ENCODE measurements at regions not wholly inside any gene's neighbourhood (a gene's known extent, or its start where the extent isn't known, plus 50 kb on each side); places are given as distances from the start of the nearest gene placed in this dataset.

GRCh38 chr9:78725503-78725902, 428.6 kb downstream of the PSAT1 start:
- intact Hi-C loops (cut with DNase I), result no loop called here
- WGBS, result 84% methylated on average over 1 of the region's 1 CpG
- H3K27ac ChIP-seq (ENCODE audit: low read length), result no peak overlapping the region
- H3K4me1 ChIP-seq (ENCODE audit: control insufficient read depth, insufficient read depth, low read length), result no peaks in the 10 kb centered on the region
- no peak for ATAC-seq
- no peaks in the 10 kb centered on the region for H3K27me3 ChIP-seq (ENCODE audit: control insufficient read depth, insufficient read depth)
- no peak overlapping the region for H3K4me3 ChIP-seq (ENCODE audit: low read length)
- DNase-seq, result no peak
- H3K9me3 ChIP-seq (ENCODE audit: control insufficient read depth, low read length), result no peaks in the 10 kb centered on the region

- 78% methylated on average over 5 of the region's 5 CpGs for WGBS
- ATAC-seq, result no peak
- intact Hi-C loops (cut with DNase I), result no loop called here
These were observed 448.4 kb downstream of the PSAT1 start for GRCh38 chr9:78745331-78745730.

GRCh38 chr9:78746010-78746409, 449.1 kb downstream of the PSAT1 start:
- no peaks in the 10 kb centered on the region for H3K4me1 ChIP-seq (ENCODE audit: control insufficient read depth, insufficient read depth, low read length)
- DNase-seq, result no peak
- H3K9me3 ChIP-seq (ENCODE audit: control insufficient read depth, low read length), result no peaks in the 10 kb centered on the region
- no peak for ATAC-seq
- WGBS, result 56% methylated on average over 3 of the region's 3 CpGs
- no peaks in the 10 kb centered on the region for H3K27me3 ChIP-seq (ENCODE audit: control insufficient read depth, insufficient read depth)
- no peak overlapping the region for H3K4me3 ChIP-seq (ENCODE audit: low read length)
- no peak overlapping the region for H3K27ac ChIP-seq (ENCODE audit: low read length)
- intact Hi-C loops (cut with DNase I), result no loop called here

More at GRCh38 chr9:78745331-78745730, 448.4 kb downstream of the PSAT1 start:
- H3K27ac ChIP-seq (ENCODE audit: low read length), result no peak overlapping the region
- no peaks in the 10 kb centered on the region for H3K4me1 ChIP-seq (ENCODE audit: control insufficient read depth, insufficient read depth, low read length)
- no peak overlapping the region for H3K4me3 ChIP-seq (ENCODE audit: low read length)
- DNase-seq, result no peak
- H3K27me3 ChIP-seq (ENCODE audit: control insufficient read depth, insufficient read depth), result no peaks in the 10 kb centered on the region
- no peaks in the 10 kb centered on the region for H3K9me3 ChIP-seq (ENCODE audit: control insufficient read depth, low read length)

- DNase-seq (no peak), ATAC-seq (no peak)
- no peaks in the 10 kb centered on the region for H3K9me3 ChIP-seq (ENCODE audit: control insufficient read depth, low read length)
- H3K27ac ChIP-seq (ENCODE audit: low read length), result no peak overlapping the region
- H3K27me3 ChIP-seq (ENCODE audit: control insufficient read depth, insufficient read depth), result no peaks in the 10 kb centered on the region
- no peak overlapping the region for H3K4me3 ChIP-seq (ENCODE audit: low read length)
- intact Hi-C loops (cut with DNase I), result no loop called here
- H3K4me1 ChIP-seq (ENCODE audit: control insufficient read depth, insufficient read depth, low read length), result no peaks in the 10 kb centered on the region
These were observed 456.1 kb downstream of the PSAT1 start for GRCh38 chr9:78753039-78753438.

GRCh38 chr9:78756813-78757510, 460.0 kb downstream of the PSAT1 start:
- no peak for DNase-seq
- intact Hi-C loops (cut with DNase I), result no loop called here
- Histone ChIP-seq H3K9me3 (ENCODE audit: control insufficient read depth, low read length) (no peaks in the 10 kb centered on the region), H3K4me3 (ENCODE audit: low read length) (no peak overlapping the region), H3K27ac (ENCODE audit: low read length) (no peak overlapping the region), H3K4me1 (ENCODE audit: control insufficient read depth, insufficient read depth, low read length) (no peaks in the 10 kb centered on the region), H3K27me3 (ENCODE audit: control insufficient read depth, insufficient read depth) (no peaks in the 10 kb centered on the region)
- ATAC-seq, result no peak
- 83% methylated on average over 7 of the region's 7 CpGs for whole genome bisulfite sequencing

GRCh38 chr9:78763424-78763823, 466.5 kb downstream of the PSAT1 start:
- WGBS, result 93% methylated on average over 4 of the region's 4 CpGs
- ATAC-seq (no peak), DNase-seq (no peak)
- no peaks in the 10 kb centered on the region for H3K9me3 ChIP-seq (ENCODE audit: control insufficient read depth, low read length)
- H3K27ac ChIP-seq (ENCODE audit: low read length), result no peak overlapping the region
- intact Hi-C loops (cut with DNase I), result no loop called here
- no peaks in the 10 kb centered on the region for H3K27me3 ChIP-seq (ENCODE audit: control insufficient read depth, insufficient read depth)
- H3K4me1 ChIP-seq (ENCODE audit: control insufficient read depth, insufficient read depth, low read length), result no peaks in the 10 kb centered on the region
- H3K4me3 ChIP-seq (ENCODE audit: low read length), result no peak overlapping the region

- Histone ChIP-seq H3K4me1 (ENCODE audit: control insufficient read depth, insufficient read depth, low read length) (no peaks in the 10 kb centered on the region), H3K4me3 (ENCODE audit: low read length) (no peak overlapping the region), H3K27ac (ENCODE audit: low read length) (no peak overlapping the region), H3K9me3 (ENCODE audit: control insufficient read depth, low read length) (no peaks in the 10 kb centered on the region), H3K27me3 (ENCODE audit: control insufficient read depth, insufficient read depth) (no peaks in the 10 kb centered on the region)
- DNase-seq (no peak), ATAC-seq (no peak)
- intact Hi-C loops (cut with DNase I), result no loop called here
- WGBS, result 77% methylated on average over 4 of the region's 4 CpGs
These were observed 468.9 kb downstream of the PSAT1 start for GRCh38 chr9:78765861-78766260.

GRCh38 chr9:78767490-78767889, 470.6 kb downstream of the PSAT1 start:
- no peaks in the 10 kb centered on the region for H3K27me3 ChIP-seq (ENCODE audit: control insufficient read depth, insufficient read depth)
- intact Hi-C loops (cut with DNase I), result no loop called here
- no peak for ATAC-seq
- no peaks in the 10 kb centered on the region for H3K4me1 ChIP-seq (ENCODE audit: control insufficient read depth, insufficient read depth, low read length)
- no peak overlapping the region for H3K4me3 ChIP-seq (ENCODE audit: low read length)
- H3K9me3 ChIP-seq (ENCODE audit: control insufficient read depth, low read length), result no peaks in the 10 kb centered on the region
- WGBS, result 79% methylated on average over 7 of the region's 7 CpGs
- H3K27ac ChIP-seq (ENCODE audit: low read length), result no peak overlapping the region
- no peak for DNase-seq

- Histone ChIP-seq H3K27me3 (ENCODE audit: control insufficient read depth, insufficient read depth) (no peaks in the 10 kb centered on the region), H3K27ac (ENCODE audit: low read length) (no peak overlapping the region), H3K9me3 (ENCODE audit: control insufficient read depth, low read length) (no peaks in the 10 kb centered on the region), H3K4me1 (ENCODE audit: control insufficient read depth, insufficient read depth, low read length) (no peaks in the 10 kb centered on the region), H3K4me3 (ENCODE audit: low read length) (no peak overlapping the region)
- DNase-seq, result no peak
- 72% methylated on average over 2 of the region's 2 CpGs for WGBS
- intact Hi-C loops (cut with DNase I), result no loop called here
- no peak for ATAC-seq
These were observed 472.8 kb downstream of the PSAT1 start for GRCh38 chr9:78769690-78770089.

- H3K9me3 ChIP-seq (ENCODE audit: control insufficient read depth, low read length), result no peaks in the 10 kb centered on the region
- no peak overlapping the region for H3K4me3 ChIP-seq (ENCODE audit: low read length)
- no peaks in the 10 kb centered on the region for H3K4me1 ChIP-seq (ENCODE audit: control insufficient read depth, insufficient read depth, low read length)
- H3K27ac ChIP-seq (ENCODE audit: low read length), result no peak overlapping the region
- intact Hi-C loops (cut with DNase I), result no loop called here
- DNase-seq (no peak), ATAC-seq (no peak)
- no peaks in the 10 kb centered on the region for H3K27me3 ChIP-seq (ENCODE audit: control insufficient read depth, insufficient read depth)
- 56% methylated on average over 11 of the region's 11 CpGs for WGBS
These were observed 478.3 kb downstream of the PSAT1 start for GRCh38 chr9:78775211-78775610.

- WGBS, result 75% methylated on average over 3 of the region's 3 CpGs
- Histone ChIP-seq H3K4me3 (ENCODE audit: low read length) (no peak overlapping the region), H3K4me1 (ENCODE audit: control insufficient read depth, insufficient read depth, low read length) (no peaks in the 10 kb centered on the region), H3K27me3 (ENCODE audit: control insufficient read depth, insufficient read depth) (no peaks in the 10 kb centered on the region), H3K27ac (ENCODE audit: low read length) (no peak overlapping the region), H3K9me3 (ENCODE audit: control insufficient read depth, low read length) (no peaks in the 10 kb centered on the region)
- ATAC-seq (no peak), DNase-seq (no peak)
- intact Hi-C loops (cut with DNase I), result no loop called here
These were observed 478.9 kb downstream of the PSAT1 start for GRCh38 chr9:78775696-78776295.

- no peak for ATAC-seq
- Histone ChIP-seq H3K4me1 (ENCODE audit: control insufficient read depth, insufficient read depth, low read length) (no peaks in the 10 kb centered on the region), H3K9me3 (ENCODE audit: control insufficient read depth, low read length) (no peaks in the 10 kb centered on the region), H3K4me3 (ENCODE audit: low read length) (no peak overlapping the region), H3K27me3 (ENCODE audit: control insufficient read depth, insufficient read depth) (no peaks in the 10 kb centered on the region), H3K27ac (ENCODE audit: low read length) (no peak overlapping the region)
- 83% methylated on average over 4 of the region's 4 CpGs for WGBS
- intact Hi-C loops (cut with DNase I), result no loop called here
- no peak for DNase-seq
These were observed 480.8 kb downstream of the PSAT1 start for GRCh38 chr9:78777747-78778146.
